ENCODE measurements at regions not wholly inside any gene's neighbourhood (a gene's known extent, or its start where the extent isn't known, plus 50 kb on each side); places are given as distances from the start of the nearest gene placed in this dataset.

DNA sequence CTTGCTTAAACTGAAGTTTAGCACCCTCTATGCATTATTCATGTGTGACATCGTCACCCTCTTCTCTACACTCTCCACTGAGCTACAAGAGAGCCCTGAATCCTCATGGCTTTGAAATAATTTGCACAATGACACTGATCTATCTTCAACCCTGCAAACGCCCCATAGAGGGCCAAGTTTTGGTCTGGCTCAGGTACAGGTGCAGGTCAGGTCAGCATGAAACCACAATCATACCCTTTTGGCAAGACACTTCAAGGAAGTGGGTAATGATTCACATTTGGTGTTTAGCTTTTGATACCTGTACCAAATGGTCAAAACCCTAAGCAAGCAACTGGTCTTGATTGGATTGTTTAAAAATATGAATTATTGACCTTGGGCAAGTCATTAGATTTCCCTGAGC lies 122.2 kb upstream of the CADM1 start:
- Histone ChIP-seq H3K27me3 (ENCODE audit: control insufficient read depth in 1 of 2, insufficient read depth in 2 of 2, low read length in 2 of 2) (no peaks in the 10 kb centered on the region), H3K4me3 (ENCODE audit: low read length in 2 of 2) (no peak overlapping the region), H3K9ac (ENCODE audit: low read length in 2 of 2) (no peak overlapping the region), H3K9me3 (ENCODE audit: control insufficient read depth in 2 of 2, low read length in 2 of 2) (no peaks in the 10 kb centered on the region), H3K27ac (ENCODE audit: low read length) (no peak overlapping the region), H3K4me1 (ENCODE audit: control insufficient read depth, insufficient read depth, low read length) (peaks cover 9% of the 10 kb centered on the region), H3K36me3 (ENCODE audit: control insufficient read depth in 2 of 2, insufficient read depth in 2 of 2, low read length in 2 of 2) (no peaks in the 10 kb centered on the region)

DNA sequence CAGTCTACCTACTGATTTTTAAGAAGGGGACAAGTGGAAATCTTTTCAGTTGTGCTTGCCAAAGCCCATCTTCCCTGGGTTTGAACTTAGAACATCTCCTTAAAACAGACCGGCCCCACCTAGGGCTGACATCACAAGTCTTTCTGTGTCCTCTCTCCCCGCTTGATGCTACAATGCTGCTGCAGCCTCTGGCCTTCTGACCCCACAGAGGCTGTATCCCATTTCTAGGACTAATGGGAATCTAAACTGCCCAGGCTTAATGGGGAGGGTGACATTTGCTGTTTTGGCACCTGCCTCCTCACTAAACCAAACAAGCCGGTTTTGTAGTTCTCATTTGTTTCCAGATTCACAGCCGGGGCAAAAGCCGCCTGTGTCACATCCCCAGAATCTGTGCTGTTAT lies 121.3 kb upstream of the CADM1 start:
- Histone ChIP-seq H3K36me3 (ENCODE audit: control insufficient read depth in 2 of 2, insufficient read depth in 2 of 2, low read length in 2 of 2) (no peaks in the 10 kb centered on the region), H3K27me3 (ENCODE audit: control insufficient read depth in 1 of 2, insufficient read depth in 2 of 2, low read length in 2 of 2) (no peaks in the 10 kb centered on the region), H3K27ac (ENCODE audit: low read length) (no peak overlapping the region), H3K4me3 (ENCODE audit: low read length in 2 of 2) (no peak overlapping the region), H3K9me3 (ENCODE audit: control insufficient read depth in 2 of 2, low read length in 2 of 2) (no peaks in the 10 kb centered on the region), H3K9ac (ENCODE audit: low read length in 2 of 2) (no peak overlapping the region), H3K4me1 (ENCODE audit: control insufficient read depth, insufficient read depth, low read length) (peaks cover 9% of the 10 kb centered on the region)

DNA sequence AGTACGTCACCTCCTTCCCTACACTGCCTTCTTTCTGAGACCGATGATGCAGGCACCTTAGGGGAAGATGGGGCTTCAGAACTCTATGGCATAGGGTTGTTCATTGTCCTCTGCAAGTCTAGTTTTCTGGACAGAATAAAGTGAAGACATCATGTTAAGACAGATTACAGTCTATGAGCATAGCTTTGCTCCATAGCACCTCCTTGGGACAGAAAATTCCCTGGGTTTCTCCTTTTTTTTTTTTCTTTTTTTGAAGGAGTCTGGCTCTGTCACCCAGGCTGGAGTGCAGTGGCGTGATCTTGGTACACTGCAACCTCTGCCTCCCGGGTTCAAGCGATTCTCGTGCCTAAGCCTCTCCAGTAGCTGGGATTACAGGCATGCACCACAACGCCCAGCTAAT lies 119.8 kb upstream of the CADM1 start:
- H3K4me1 ChIP-seq (ENCODE audit: control insufficient read depth, insufficient read depth, low read length): peaks cover 9% of the 10 kb centered on the region
- H3K36me3 ChIP-seq (ENCODE audit: control insufficient read depth in 2 of 2, insufficient read depth in 2 of 2, low read length in 2 of 2): no peaks in the 10 kb centered on the region
- H3K27ac ChIP-seq (ENCODE audit: low read length): no peak overlapping the region
- no peaks in the 10 kb centered on the region for H3K9me3 ChIP-seq (ENCODE audit: control insufficient read depth in 2 of 2, low read length in 2 of 2)
- no peaks in the 10 kb centered on the region for H3K27me3 ChIP-seq (ENCODE audit: control insufficient read depth in 1 of 2, insufficient read depth in 2 of 2, low read length in 2 of 2)
- H3K4me3 ChIP-seq (ENCODE audit: low read length in 2 of 2): no peak overlapping the region
- no peak overlapping the region for H3K9ac ChIP-seq (ENCODE audit: low read length in 2 of 2)

DNA sequence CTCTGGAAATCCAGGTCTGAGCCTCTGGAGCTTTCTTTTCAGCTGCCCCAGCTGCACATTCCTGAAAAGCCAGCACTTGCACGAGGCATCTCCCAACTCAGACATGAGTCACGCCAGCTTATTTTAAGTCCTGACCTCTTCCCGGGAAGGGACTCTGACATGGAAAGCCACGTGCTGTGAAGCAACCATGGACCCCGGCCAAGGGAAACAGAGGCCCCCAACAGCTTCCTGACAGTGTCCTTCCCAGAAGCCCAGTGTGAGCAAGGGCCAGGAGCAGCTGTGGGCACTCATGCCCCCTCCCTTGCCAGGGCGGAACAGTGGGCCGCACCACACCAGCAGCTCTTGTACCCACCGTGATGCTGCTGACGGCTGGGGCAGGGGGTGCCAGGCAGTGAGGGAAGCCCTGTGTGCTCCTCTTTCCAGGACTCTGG lies 118.8 kb upstream of the CADM1 start:
- no peak overlapping the region for H3K27ac ChIP-seq (ENCODE audit: low read length)
- H3K4me3 ChIP-seq (ENCODE audit: low read length in 2 of 2): no peak overlapping the region
- H3K36me3 ChIP-seq (ENCODE audit: control insufficient read depth in 2 of 2, insufficient read depth in 2 of 2, low read length in 2 of 2): no peaks in the 10 kb centered on the region
- H3K9me3 ChIP-seq (ENCODE audit: control insufficient read depth in 2 of 2, low read length in 2 of 2): no peaks in the 10 kb centered on the region
- H3K4me1 ChIP-seq (ENCODE audit: control insufficient read depth, insufficient read depth, low read length): peaks cover 9% of the 10 kb centered on the region
- H3K27me3 ChIP-seq (ENCODE audit: control insufficient read depth in 1 of 2, insufficient read depth in 2 of 2, low read length in 2 of 2): no peaks in the 10 kb centered on the region
- no peak overlapping the region for H3K9ac ChIP-seq (ENCODE audit: low read length in 2 of 2)

DNA sequence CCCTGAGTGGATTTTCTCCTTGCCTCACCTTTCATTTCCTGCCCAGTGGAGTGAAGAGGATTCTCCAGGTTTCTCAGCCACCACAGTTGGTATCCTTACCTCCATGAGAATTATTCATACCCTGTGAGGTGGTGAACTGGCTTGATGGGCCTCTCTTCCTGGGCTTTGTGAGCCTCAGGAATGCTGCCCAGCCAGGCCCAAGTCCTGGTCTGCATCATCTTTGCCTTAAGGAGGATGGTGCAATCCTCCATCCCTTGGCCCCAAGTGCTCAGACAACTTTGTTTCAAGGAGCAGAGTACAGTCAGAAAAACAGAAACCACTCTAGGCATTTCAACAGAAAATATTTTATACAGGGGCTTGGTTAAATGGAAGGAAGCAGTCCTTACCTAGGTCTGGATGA lies 114.2 kb upstream of the CADM1 start:
- Histone ChIP-seq H3K27me3 (ENCODE audit: control insufficient read depth in 1 of 2, insufficient read depth in 2 of 2, low read length in 2 of 2) (no peaks in the 10 kb centered on the region), H3K9me3 (ENCODE audit: control insufficient read depth in 2 of 2, low read length in 2 of 2) (no peaks in the 10 kb centered on the region), H3K9ac (ENCODE audit: low read length in 2 of 2) (no peak overlapping the region), H3K27ac (ENCODE audit: low read length) (no peak overlapping the region), H3K4me3 (ENCODE audit: low read length in 2 of 2) (no peak overlapping the region), H3K4me1 (ENCODE audit: control insufficient read depth, insufficient read depth, low read length) (peaks cover 8% of the 10 kb centered on the region), H3K36me3 (ENCODE audit: control insufficient read depth in 2 of 2, insufficient read depth in 2 of 2, low read length in 2 of 2) (no peaks in the 10 kb centered on the region)

DNA sequence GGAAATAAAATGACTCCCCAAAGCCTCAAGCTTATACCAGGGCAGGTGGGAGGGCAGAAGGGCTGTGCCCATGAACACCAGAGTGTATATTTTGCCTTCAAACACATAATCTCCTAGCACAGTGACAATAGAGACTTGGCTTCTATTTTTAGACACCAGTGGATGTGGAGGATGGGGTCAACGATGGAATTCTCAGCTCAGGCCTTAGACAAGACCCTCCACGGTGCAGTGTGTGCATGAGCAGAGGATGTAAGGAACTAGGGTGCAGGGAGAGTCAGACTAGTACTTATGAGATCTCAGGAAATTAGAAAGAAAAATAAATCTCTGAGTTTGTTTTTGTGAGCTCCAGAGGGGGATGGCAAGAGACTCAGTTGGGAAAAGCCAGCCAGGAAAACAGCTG lies 113.6 kb upstream of the CADM1 start:
- no peaks in the 10 kb centered on the region for H3K27me3 ChIP-seq (ENCODE audit: control insufficient read depth in 1 of 2, insufficient read depth in 2 of 2, low read length in 2 of 2)
- no peaks in the 10 kb centered on the region for H3K36me3 ChIP-seq (ENCODE audit: control insufficient read depth in 2 of 2, insufficient read depth in 2 of 2, low read length in 2 of 2)
- no peak overlapping the region for H3K9ac ChIP-seq (ENCODE audit: low read length in 2 of 2)
- no peaks in the 10 kb centered on the region for H3K9me3 ChIP-seq (ENCODE audit: control insufficient read depth in 2 of 2, low read length in 2 of 2)
- H3K4me3 ChIP-seq (ENCODE audit: low read length in 2 of 2): no peak overlapping the region
- no peak overlapping the region for H3K27ac ChIP-seq (ENCODE audit: low read length)
- H3K4me1 ChIP-seq (ENCODE audit: control insufficient read depth, insufficient read depth, low read length): peaks cover 2% of the 10 kb centered on the region

DNA sequence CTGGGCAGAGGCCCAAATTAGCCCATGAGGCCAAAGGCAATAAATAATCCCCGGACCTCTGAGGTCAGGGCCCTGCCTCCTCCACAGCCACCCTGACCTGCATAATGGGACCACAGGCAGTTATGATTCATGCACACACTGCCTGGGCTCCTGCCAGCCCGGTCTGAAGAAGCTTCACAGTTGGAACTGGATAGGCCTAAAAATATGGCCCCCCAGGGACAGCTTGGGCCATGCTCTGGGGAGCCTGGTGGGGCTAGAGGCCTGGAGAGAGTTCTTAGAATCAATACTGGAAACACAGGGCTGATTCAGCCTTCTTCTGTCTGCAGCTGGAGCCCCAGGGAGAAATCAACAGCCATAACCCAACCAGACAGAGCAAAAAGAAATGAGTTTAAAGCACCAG lies 112.8 kb upstream of the CADM1 start:
- H3K9me3 ChIP-seq (ENCODE audit: control insufficient read depth in 2 of 2, low read length in 2 of 2): no peaks in the 10 kb centered on the region
- H3K27me3 ChIP-seq (ENCODE audit: control insufficient read depth in 1 of 2, insufficient read depth in 2 of 2, low read length in 2 of 2): no peaks in the 10 kb centered on the region
- no peaks in the 10 kb centered on the region for H3K4me1 ChIP-seq (ENCODE audit: control insufficient read depth, insufficient read depth, low read length)
- no peak overlapping the region for H3K27ac ChIP-seq (ENCODE audit: low read length)
- H3K4me3 ChIP-seq (ENCODE audit: low read length in 2 of 2): no peak overlapping the region
- no peaks in the 10 kb centered on the region for H3K36me3 ChIP-seq (ENCODE audit: control insufficient read depth in 2 of 2, insufficient read depth in 2 of 2, low read length in 2 of 2)
- no peak overlapping the region for H3K9ac ChIP-seq (ENCODE audit: low read length in 2 of 2)

DNA sequence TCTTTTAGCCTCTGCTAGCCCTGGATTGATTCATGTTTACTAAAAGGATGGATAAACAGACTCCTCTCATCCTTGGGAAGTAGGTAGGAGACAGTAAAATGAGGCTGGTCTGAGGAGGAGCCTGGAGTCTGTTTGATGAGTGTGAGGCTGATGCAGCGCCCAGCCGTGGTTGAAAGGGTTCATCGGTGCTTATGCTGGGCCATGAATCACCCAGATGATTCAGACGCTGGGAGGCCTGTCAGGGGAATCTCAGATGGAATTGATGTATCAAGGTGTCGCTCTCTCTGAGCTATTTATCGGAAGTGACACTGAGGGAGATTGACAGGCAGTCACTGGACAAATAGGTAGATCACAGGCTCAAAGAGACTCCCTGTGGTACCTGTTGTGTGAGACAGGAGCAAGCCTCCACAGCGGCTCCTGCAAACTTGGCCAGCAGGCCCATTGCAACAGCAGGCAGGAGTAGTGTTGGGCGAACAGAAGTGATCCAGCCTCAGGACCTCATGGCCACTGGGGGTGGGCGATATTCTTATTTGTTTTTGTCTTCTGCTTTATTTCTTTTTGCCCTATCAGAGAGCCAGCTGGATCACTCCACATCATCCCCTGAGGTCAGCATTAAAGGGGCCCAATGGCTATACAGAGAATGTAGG lies 109.9 kb upstream of the CADM1 start:
- H3K9me3 ChIP-seq (ENCODE audit: control insufficient read depth in 2 of 2, low read length in 2 of 2): no peaks in the 10 kb centered on the region
- H3K36me3 ChIP-seq (ENCODE audit: control insufficient read depth in 2 of 2, insufficient read depth in 2 of 2, low read length in 2 of 2): no peaks in the 10 kb centered on the region
- no peak overlapping the region for H3K4me3 ChIP-seq (ENCODE audit: low read length in 2 of 2)
- no peak overlapping the region for H3K9ac ChIP-seq (ENCODE audit: low read length in 2 of 2)
- no peak overlapping the region for H3K27ac ChIP-seq (ENCODE audit: low read length)
- no peaks in the 10 kb centered on the region for H3K4me1 ChIP-seq (ENCODE audit: control insufficient read depth, insufficient read depth, low read length)
- no peaks in the 10 kb centered on the region for H3K27me3 ChIP-seq (ENCODE audit: control insufficient read depth in 1 of 2, insufficient read depth in 2 of 2, low read length in 2 of 2)

DNA sequence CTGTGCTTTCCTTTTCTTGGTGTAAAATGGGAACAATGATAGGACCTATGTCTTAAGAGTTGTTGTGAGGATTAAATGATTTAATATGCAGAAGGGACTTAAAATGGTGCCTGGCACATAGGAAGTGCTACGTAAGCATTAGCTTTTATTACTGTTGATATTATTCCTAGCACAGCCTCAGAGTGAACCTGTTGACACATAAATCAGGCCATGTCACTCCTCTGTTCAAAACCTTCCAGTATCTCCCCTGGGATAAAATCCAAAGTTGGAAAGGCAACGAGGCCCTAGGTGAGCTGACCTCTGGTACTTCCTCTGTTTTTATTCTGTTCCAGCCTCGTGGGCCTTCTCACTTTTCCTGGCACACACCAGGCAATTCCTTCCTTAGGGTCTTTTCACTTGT lies 108.8 kb upstream of the CADM1 start:
- no peaks in the 10 kb centered on the region for H3K27me3 ChIP-seq (ENCODE audit: control insufficient read depth in 1 of 2, insufficient read depth in 2 of 2, low read length in 2 of 2)
- no peaks in the 10 kb centered on the region for H3K4me1 ChIP-seq (ENCODE audit: control insufficient read depth, insufficient read depth, low read length)
- H3K27ac ChIP-seq (ENCODE audit: low read length): no peak overlapping the region
- H3K9me3 ChIP-seq (ENCODE audit: control insufficient read depth in 2 of 2, low read length in 2 of 2): no peaks in the 10 kb centered on the region
- H3K4me3 ChIP-seq (ENCODE audit: low read length in 2 of 2): no peak overlapping the region
- H3K36me3 ChIP-seq (ENCODE audit: control insufficient read depth in 2 of 2, insufficient read depth in 2 of 2, low read length in 2 of 2): no peaks in the 10 kb centered on the region
- no peak overlapping the region for H3K9ac ChIP-seq (ENCODE audit: low read length in 2 of 2)

DNA sequence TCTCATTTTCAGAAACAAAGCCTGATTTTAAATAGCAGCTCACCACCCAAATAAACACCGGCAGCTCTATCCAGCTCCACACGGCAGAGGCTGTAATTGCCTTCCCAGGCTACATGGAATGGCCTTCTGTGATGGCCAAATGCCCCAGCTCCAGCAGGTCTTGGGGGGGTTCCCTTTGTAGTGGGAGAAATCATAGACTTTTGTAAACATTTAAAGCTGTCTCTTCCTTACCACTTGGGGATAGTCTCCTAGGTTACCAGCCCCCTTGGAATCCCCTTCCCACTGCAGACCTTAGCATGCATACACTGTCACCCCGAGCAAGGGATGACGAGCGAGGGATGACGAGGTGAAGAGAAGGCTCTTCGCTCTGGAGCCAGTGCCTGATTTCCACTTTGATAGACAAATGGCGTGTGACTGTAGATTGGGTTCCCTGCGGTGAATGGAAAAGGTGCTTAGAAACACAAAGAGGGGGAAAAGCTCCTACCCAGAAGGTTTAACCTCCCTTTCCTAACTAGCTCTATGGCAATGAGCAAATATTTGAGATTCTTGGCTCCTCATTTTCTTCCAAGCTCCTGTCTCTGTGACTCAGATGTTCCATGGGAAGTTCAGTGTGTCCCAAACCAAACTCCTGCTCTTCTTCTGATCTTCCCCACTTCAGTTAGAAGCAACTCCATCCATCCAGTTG lies 108.0 kb upstream of the CADM1 start:
- Histone ChIP-seq H3K4me3 (ENCODE audit: low read length in 2 of 2) (no peak overlapping the region), H3K27ac (ENCODE audit: low read length) (no peak overlapping the region)

DNA sequence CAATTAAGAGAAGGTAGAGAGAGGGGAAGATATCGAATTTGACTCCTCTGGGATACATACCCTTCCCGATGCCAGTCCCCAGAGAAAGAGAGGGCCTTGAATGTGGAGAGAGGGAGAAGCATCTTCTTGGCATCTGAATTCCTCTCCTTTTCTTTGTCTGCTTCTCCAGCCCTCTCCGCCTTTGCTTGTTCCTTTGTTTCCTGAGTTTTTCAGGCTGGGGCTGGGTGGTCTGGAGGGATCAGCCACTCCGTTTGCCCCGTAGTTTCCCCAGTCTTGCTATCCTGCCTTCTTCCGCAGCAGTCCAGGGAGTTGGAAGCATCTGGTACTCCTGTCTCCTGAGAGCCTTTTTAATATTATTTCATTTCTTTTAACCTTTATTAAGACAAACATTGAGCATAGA lies 107.1 kb upstream of the CADM1 start:
- H3K4me3 ChIP-seq (ENCODE audit: low read length in 2 of 2): no peak overlapping the region
- H3K27ac ChIP-seq (ENCODE audit: low read length): no peak overlapping the region
- no peaks in the 10 kb centered on the region for H3K27me3 ChIP-seq (ENCODE audit: control insufficient read depth in 1 of 2, insufficient read depth in 2 of 2, low read length in 2 of 2)
- no peak overlapping the region for H3K9ac ChIP-seq (ENCODE audit: low read length in 2 of 2)
- no peaks in the 10 kb centered on the region for H3K36me3 ChIP-seq (ENCODE audit: control insufficient read depth in 2 of 2, insufficient read depth in 2 of 2, low read length in 2 of 2)
- no peaks in the 10 kb centered on the region for H3K9me3 ChIP-seq (ENCODE audit: control insufficient read depth in 2 of 2, low read length in 2 of 2)
- H3K4me1 ChIP-seq (ENCODE audit: control insufficient read depth, insufficient read depth, low read length): peaks cover 16% of the 10 kb centered on the region

More for the DNA sequence above, 108.0 kb upstream of the CADM1 start:
- H3K36me3 ChIP-seq (ENCODE audit: control insufficient read depth in 2 of 2, insufficient read depth in 2 of 2, low read length in 2 of 2): no peaks in the 10 kb centered on the region
- H3K27me3 ChIP-seq (ENCODE audit: control insufficient read depth in 1 of 2, insufficient read depth in 2 of 2, low read length in 2 of 2): no peaks in the 10 kb centered on the region
- H3K9ac ChIP-seq (ENCODE audit: low read length in 2 of 2): no peak overlapping the region
- H3K4me1 ChIP-seq (ENCODE audit: control insufficient read depth, insufficient read depth, low read length): peaks cover 8% of the 10 kb centered on the region
- no peaks in the 10 kb centered on the region for H3K9me3 ChIP-seq (ENCODE audit: control insufficient read depth in 2 of 2, low read length in 2 of 2)

Data from stomach smooth muscle (tissue), 2 donors.